ENCODE measurements at regions not wholly inside any gene's neighbourhood (a gene's known extent, or its start where the extent isn't known, plus 50 kb on each side); places are given as distances from the start of the nearest gene placed in this dataset.

DNA sequence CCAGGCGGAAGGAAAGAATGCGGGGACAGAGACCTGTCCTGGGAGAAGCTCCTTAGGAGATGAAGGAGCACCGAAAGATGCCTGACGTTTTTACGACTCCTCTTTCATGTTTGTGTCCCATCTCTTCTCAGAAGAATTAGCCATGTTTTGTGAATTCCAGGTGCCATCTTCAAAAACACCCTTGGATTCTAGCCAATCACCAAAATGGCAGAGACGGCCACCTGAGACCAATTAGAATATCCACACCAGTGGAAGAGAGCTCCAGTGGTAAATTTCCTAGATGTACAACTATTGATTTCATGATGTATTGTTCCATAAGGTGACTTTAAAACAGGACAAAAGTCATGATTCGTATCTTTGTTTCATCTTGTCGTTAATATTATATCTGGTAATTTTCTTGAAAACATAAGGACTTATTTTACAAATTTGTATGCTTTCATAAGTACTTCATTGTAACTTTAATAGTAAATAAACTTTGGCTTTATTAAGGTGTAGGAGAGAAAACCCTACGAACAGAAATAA lies 62.3 kb upstream of the NUDT4 start:
- no peak for DNase-seq

DNA sequence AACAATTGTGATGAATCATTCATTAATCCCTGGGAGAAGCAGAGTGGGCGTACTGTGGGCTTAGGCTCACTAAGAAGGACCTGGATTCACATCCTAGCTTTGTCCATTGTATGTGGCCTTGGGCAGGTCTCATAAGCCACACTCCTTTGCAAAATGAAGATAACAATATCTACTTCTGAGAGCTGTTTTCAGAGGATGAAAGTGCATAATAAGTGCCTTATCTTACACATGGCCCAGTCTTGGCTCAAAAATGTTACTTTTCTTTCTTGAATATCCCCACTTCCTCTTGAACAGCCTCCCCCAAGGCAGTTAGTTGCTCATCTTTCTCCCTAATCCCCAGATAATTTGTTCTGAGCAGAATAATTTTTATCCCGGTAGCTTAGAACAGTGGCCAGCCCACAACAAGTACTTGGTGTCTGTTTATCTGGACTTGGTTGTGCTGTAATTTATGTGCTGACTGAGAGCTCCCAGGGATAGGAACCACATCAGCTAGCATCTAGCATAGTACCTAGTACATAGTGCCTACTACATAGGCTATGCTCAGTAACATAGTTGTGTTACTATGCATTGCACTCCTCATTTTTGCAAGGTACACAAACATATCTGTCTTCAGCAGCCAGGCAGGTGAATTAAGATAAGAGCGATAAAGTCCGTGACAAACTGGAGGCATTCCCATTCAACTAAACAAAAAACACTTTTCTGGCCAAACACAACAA lies 61.7 kb upstream of the NUDT4 start:
- DNase-seq, result no peak

DNA sequence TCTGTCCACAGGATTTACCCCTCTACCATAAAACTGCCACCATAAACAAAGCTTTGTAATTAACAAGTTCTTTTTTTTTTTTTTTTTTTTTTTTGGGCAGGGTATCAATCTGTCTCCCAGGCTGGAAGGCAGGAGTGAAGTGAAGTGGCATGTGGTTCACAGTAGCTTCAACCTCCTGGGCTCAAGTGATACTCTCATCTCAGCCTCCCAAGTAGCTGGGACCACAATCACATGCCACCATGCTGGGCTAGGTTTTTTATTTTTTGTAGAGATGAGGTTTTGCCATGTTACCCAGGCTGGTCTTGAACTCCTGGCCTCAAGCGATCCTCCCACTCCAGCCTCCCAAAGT lies 61.1 kb upstream of the NUDT4 start:
- DNase-seq, result no peak

DNA sequence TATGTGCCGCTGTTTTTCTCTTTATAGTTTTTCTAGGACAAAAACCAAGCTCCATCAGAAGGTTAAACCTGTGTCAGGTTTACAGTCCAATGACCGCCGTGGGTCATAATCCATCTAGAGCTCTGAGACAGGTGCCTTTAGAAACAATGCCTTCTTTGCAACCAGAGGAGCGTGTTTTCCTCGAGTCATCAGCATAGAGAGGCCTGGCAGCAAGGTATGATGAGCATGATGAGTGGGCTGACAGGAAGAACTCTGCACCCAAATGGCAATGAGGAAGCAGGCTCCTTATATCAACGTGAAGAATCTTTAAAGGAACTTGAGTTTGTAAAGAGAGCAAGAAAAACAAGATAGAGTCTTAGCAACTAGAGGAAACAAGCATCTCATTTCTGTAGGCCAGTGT lies 60.5 kb upstream of the NUDT4 start:
- no peak for DNase-seq

DNA sequence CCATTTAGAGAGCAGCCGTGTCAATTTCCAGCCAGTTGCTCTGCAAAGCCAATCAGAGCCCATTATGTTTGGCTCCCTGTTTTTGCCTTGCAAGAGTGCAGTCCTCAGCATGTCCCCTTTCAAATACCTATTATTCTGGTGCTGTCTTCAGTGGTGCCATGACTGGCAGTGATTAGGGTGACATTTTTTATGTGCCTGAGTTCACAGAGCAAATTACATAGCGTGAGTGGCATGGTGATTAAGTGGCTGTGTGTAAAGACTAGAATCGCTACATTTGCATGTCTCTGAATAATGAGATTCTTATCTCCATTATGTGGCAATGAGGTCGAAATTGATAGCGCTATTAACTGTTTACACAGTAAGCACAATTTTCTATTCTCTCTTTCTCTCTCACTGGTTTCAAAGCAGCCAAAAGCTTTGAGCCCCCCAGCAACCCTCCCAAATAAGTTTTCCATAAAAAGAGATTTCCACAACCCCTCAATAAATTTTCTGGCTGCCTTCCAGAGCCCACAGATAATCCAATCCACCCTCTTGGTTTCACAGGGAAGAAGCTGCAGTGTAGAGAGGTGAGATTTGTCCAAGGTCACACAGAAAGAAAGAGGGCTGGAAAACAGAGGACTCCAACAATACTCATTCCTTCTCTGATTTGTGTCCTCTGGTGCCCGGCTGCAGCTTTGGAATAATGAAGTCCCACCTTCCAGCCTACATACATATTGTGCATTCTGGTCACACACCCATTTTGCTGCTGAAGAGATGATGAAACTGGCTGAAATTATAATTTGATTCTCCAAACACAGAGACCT lies 58.8 kb upstream of the NUDT4 start:
- no peak for DNase-seq

DNA sequence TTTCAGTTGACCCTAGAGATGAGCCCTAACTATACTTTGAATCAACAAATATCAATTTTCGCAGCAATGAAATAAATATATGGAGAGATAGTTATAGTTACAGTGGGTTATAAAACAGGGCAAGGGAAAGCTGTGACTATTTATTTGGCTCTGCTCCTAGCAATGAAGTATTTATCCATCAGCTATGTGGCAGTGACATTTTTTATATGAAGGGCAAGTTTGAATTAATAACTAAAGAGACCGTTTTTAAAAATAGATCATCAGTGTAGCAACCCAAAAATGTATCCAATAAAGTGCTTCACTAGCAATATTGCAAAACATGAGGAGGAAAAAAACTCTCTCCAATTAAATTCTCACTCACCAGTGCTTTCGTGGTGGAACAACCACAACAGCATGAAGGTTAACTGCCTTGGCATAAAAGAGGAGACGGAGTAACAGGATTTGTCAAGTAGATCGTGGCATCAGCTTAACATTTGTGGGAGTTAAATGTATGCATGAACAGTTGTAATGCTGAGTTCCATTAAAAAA lies 58.1 kb upstream of the NUDT4 start:
- DNase-seq, result no peak

DNA sequence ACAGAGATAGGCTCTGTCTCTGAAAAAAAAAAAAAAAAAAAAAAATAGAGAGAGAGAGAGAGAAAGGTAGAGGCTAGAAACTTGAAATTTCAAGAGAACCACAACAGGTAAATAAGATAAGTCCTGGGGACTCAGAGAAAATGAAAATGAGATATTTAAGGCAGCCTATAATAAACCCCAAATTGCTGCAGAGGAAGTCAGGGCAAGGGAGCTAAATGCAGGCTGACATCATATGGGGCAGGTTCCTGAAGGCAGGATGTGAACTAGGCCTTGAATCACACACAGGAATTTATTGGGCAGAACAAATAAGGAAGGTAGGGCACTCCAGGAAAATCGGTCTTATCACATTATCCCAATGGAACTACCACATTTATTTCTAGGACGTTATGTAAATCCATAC lies 54.9 kb upstream of the NUDT4 start:
- no peak for DNase-seq

DNA sequence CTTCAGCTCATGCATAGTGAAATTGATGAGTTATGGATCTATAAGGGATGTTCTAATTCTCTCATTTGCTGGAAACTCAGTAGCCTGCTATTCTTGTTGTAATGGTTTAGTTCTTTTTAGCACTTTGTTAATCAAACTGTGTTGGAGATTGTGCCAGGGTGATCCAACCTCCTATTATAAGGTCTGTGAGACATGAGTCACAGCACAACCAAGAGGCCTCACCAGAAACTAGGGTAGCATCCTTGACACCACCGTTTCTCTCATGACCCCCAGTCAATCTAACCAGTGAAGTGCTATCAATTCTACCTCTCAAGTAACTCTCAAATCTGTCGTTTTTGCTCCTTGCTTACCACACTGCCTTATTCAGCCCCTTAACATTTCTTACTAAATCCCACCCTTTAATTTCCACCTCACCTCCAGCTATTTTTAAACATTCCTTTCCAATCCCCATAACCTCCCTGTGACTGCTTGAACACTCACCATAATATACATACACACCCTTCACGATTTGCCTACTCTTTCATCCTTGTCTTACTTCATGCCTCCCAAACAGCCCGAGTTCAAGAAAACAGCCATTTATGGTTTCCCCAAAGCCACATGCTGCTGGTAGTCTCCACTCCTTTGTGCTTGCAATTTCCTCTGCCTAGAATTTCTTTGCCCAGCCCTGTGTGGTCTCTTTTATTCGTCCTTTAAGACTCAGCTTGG lies 53.9 kb upstream of the NUDT4 start:
- no peak for DNase-seq

DNA sequence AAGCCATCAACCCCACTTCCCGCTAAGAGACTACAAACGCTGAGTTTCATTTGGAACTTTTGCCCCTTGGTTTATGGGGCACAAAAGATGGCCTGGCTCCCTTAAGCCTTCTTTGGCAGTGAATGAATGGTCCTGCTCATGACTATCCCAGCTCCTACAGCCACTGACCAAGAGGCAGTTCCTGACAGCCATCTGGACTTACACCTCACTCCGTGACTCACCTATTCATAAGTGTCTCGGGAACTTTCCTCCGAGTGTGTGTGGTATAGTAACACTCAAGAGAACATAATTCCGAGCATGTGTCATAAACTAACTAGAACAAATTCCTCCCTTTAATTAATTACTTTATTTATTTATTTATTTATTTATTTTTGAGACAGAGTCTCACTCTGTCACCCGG lies 51.9 kb upstream of the NUDT4 start:
- no peak for DNase-seq

All from right hindlimb (tissue), 1 donor.